ENCODE measurements at regions not wholly inside any gene's neighbourhood (a gene's known extent, or its start where the extent isn't known, plus 50 kb on each side); places are given as distances from the start of the nearest gene placed in this dataset.

GRCh38 chr14:100401031-100401692 lies 78.0 kb downstream of the SLC25A47 start:
- Histone ChIP-seq H3K4me2 (ENCODE audit: extremely low read depth, insufficient read depth, low read length) (no peak overlapping the region), H3K27ac (ENCODE audit: insufficient read depth, low read length) (no peak overlapping the region)
- TF ChIP-seq EZH2 (IDR thresholded peaks at IDR 0.05; ENCODE audit: low read length, missing control alignments) (no peak), CTCF (conservative IDR thresholded peaks at IDR 0.05 in 1 of 2, IDR thresholded peaks at IDR 0.05 in 1 of 2; ENCODE audit: low read depth in 1 of 2, low read length in 2 of 2) (no peak)

DNA sequence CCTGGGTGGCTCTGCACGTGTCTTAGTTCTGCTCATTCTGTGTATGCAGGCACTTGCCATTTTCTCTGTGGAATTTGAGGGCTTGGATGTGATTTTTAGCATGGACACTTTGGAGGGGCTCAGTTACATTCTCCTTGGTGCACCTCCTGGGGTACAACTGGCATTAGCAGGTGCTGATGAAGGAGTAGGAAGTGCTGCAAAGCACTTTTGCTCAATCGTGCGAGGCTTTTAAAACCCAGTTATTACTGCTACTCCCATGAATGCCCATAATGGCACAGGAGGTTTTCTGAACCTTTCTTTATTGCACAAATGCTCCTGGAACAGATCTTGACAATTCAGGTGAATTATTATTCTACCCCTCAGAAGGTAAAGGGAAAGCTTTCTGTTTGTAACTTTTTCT lies 78.7 kb downstream of the SLC25A47 start:
- Histone ChIP-seq H2AFZ (ENCODE audit: low read length) (no peak overlapping the region), H3K4me3 (replicated peaks in 1 of 4; ENCODE audit: control extremely low read depth in 1 of 4, insufficient read depth in 1 of 4, low read depth in 3 of 4, low read length in 4 of 4) (no peak overlapping the region), H3K36me3 (ENCODE audit: control insufficient read depth, insufficient read depth, low read length) (no peaks in the 10 kb centered on the region), H4K20me1 (ENCODE audit: control insufficient read depth, extremely low read depth, insufficient read depth, low read length) (no peaks in the 10 kb centered on the region), H3K4me2 (ENCODE audit: extremely low read depth, insufficient read depth, low read length) (no peak overlapping the region), H3K27me3 (ENCODE audit: control insufficient read depth, insufficient read depth, low read length) (no peaks in the 10 kb centered on the region), H3K4me1 (ENCODE audit: control insufficient read depth, extremely low read depth, insufficient read depth, low read length) (no peaks in the 10 kb centered on the region), H3K9me3 (ENCODE audit: control insufficient read depth, insufficient read depth, low read depth, low read length) (no peaks in the 10 kb centered on the region), H3K9ac (ENCODE audit: insufficient read depth, low read length) (no peak overlapping the region), H3K79me2 (ENCODE audit: control insufficient read depth, insufficient read depth, low read length) (no peaks in the 10 kb centered on the region), H3K27ac (ENCODE audit: insufficient read depth, low read length) (no peak overlapping the region)
- TF ChIP-seq EZH2 (IDR thresholded peaks at IDR 0.05; ENCODE audit: low read length, missing control alignments) = no peak
- no peak for TF ChIP-seq CTCF (conservative IDR thresholded peaks at IDR 0.05 in 1 of 2, IDR thresholded peaks at IDR 0.05 in 1 of 2; ENCODE audit: low read depth in 1 of 2, low read length in 2 of 2)
- no peak for DNase-seq (ENCODE audit: low read depth in 2 of 2)

More at GRCh38 chr14:100401031-100401692, 78.0 kb downstream of the SLC25A47 start:
- no peaks in the 10 kb centered on the region for H3K36me3 ChIP-seq (ENCODE audit: control insufficient read depth, insufficient read depth, low read length)
- no peak overlapping the region for H3K9ac ChIP-seq (ENCODE audit: insufficient read depth, low read length)
- H3K4me1 ChIP-seq (ENCODE audit: control insufficient read depth, extremely low read depth, insufficient read depth, low read length) = no peaks in the 10 kb centered on the region
- no peaks in the 10 kb centered on the region for H3K9me3 ChIP-seq (ENCODE audit: control insufficient read depth, insufficient read depth, low read depth, low read length)
- H3K79me2 ChIP-seq (ENCODE audit: control insufficient read depth, insufficient read depth, low read length) = no peaks in the 10 kb centered on the region
- no peak for DNase-seq (ENCODE audit: low read depth in 2 of 2)
- no peak overlapping the region for H3K4me3 ChIP-seq (replicated peaks in 1 of 4; ENCODE audit: control extremely low read depth in 1 of 4, insufficient read depth in 1 of 4, low read depth in 3 of 4, low read length in 4 of 4)
- no peaks in the 10 kb centered on the region for H4K20me1 ChIP-seq (ENCODE audit: control insufficient read depth, extremely low read depth, insufficient read depth, low read length)
- H2AFZ ChIP-seq (ENCODE audit: low read length) = no peak overlapping the region
- H3K27me3 ChIP-seq (ENCODE audit: control insufficient read depth, insufficient read depth, low read length) = no peaks in the 10 kb centered on the region

DNA sequence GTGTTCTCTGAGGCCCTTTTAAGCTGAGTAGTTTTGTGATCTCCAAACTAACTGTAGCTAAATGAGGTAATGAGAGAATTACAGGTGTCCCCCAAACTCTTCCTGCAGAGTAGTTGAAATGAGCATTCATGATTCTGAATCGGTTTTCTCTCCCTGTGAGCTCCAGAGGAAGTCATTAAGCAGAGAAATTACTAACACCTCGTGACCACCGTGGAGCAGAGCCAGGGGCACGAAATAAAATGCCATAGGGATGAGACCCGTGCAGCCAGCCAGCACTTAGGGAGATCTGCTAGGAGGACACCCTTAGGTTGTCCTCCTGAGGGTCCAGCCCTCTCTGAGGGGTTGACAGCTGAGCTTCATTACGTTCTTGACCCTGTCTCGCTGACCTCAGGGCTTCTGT lies 79.5 kb downstream of the SLC25A47 start:
- no peaks in the 10 kb centered on the region for H4K20me1 ChIP-seq (ENCODE audit: control insufficient read depth, extremely low read depth, insufficient read depth, low read length)
- H3K27me3 ChIP-seq (ENCODE audit: control insufficient read depth, insufficient read depth, low read length) = no peaks in the 10 kb centered on the region
- H3K4me2 ChIP-seq (ENCODE audit: extremely low read depth, insufficient read depth, low read length) = no peak overlapping the region
- no peak overlapping the region for H3K27ac ChIP-seq (ENCODE audit: insufficient read depth, low read length)
- no peak overlapping the region for H3K4me3 ChIP-seq (replicated peaks in 1 of 4; ENCODE audit: control extremely low read depth in 1 of 4, insufficient read depth in 1 of 4, low read depth in 3 of 4, low read length in 4 of 4)
- H3K36me3 ChIP-seq (ENCODE audit: control insufficient read depth, insufficient read depth, low read length) = no peaks in the 10 kb centered on the region
- DNase-seq (ENCODE audit: low read depth in 2 of 2) = peak in 1 of 2 donors; percentile 52
- no peaks in the 10 kb centered on the region for H3K9me3 ChIP-seq (ENCODE audit: control insufficient read depth, insufficient read depth, low read depth, low read length)
- no peak overlapping the region for H2AFZ ChIP-seq (ENCODE audit: low read length)
- TF ChIP-seq EZH2 (IDR thresholded peaks at IDR 0.05; ENCODE audit: low read length, missing control alignments) (no peak), CTCF (conservative IDR thresholded peaks at IDR 0.05 in 1 of 2, IDR thresholded peaks at IDR 0.05 in 1 of 2; ENCODE audit: low read depth in 1 of 2, low read length in 2 of 2) (no peak)
- H3K4me1 ChIP-seq (ENCODE audit: control insufficient read depth, extremely low read depth, insufficient read depth, low read length) = no peaks in the 10 kb centered on the region
- H3K9ac ChIP-seq (ENCODE audit: insufficient read depth, low read length) = no peak overlapping the region
- no peaks in the 10 kb centered on the region for H3K79me2 ChIP-seq (ENCODE audit: control insufficient read depth, insufficient read depth, low read length)

Data from fibroblast of lung (primary cell).